Osteoblast (primary cell): ENCODE measurements at regions not wholly inside any gene's neighbourhood (a gene's known extent, or its start where the extent isn't known, plus 50 kb on each side); places are given as distances from the start of the nearest gene placed in this dataset.

Experiments
- DNase-seq: peaks from one replicate; pipeline ENCODE4 v3.0.0; 2011; ENCODE audit warnings: low spot score, mixed read lengths; ENCODE audit not compliant: insufficient read length; ENCODE audit errors: missing footprints
- H2AFZ ChIP-seq: 2 replicates; pipeline ENCODE4 v1.6.0; 2011; ENCODE audit warnings: mild to moderate bottlenecking, low read length
- H3K27ac ChIP-seq: 2 replicates; pipeline ENCODE4 v1.5.1; 2011; ENCODE audit warnings: mild to moderate bottlenecking, low read depth, low read length, moderate library complexity
- H3K27me3 ChIP-seq: 2 replicates; pipeline ENCODE4 v1.6.0; 2012; ENCODE audit warnings: mild to moderate bottlenecking, control low read depth, inconsistent platforms, low read length, moderate library complexity; ENCODE audit not compliant: insufficient read depth
- H3K36me3 ChIP-seq: 2 replicates; pipeline ENCODE4 v1.5.1; 2011; ENCODE audit warnings: mild to moderate bottlenecking, low read length, control low read depth, moderate library complexity; ENCODE audit not compliant: insufficient read depth
- H3K4me1 ChIP-seq: 2 replicates; pipeline ENCODE4 v1.5.1; 2011; ENCODE audit warnings: mild to moderate bottlenecking, low read length, control low read depth, moderate library complexity; ENCODE audit not compliant: insufficient read depth
- H3K4me2 ChIP-seq: 2 replicates; pipeline ENCODE4 v1.6.0; 2011; ENCODE audit warnings: mild to moderate bottlenecking, low read length; ENCODE audit not compliant: insufficient read depth
- H3K4me3 ChIP-seq: fragments of 200-600 bp; sonication (generic); 3 replicates; pipeline ENCODE4 v1.5.1; 2012; ENCODE audit warnings: mild to moderate bottlenecking, low read length, inconsistent platforms; ENCODE audit not compliant: insufficient read depth
- H3K79me2 ChIP-seq: 2 replicates; pipeline ENCODE4 v1.6.0; 2012; ENCODE audit warnings: mild to moderate bottlenecking, low read length, control low read depth, inconsistent platforms; ENCODE audit not compliant: insufficient read depth
- H3K9me3 ChIP-seq: 2 replicates; pipeline ENCODE4 v1.5.1; 2011; ENCODE audit warnings: low read depth, low read length, control low read depth
- H4K20me1 ChIP-seq: 2 replicates; pipeline ENCODE4 v1.6.0; 2012; ENCODE audit warnings: mild to moderate bottlenecking, low read length, control low read depth; ENCODE audit not compliant: insufficient read depth
- CTCF ChIP-seq: IDR thresholded peaks from 2 replicates; pipeline ENCODE4 v1.5.1; 2011; ENCODE audit warnings: mild to moderate bottlenecking, low read depth, low read length, moderate library complexity; ENCODE audit errors: extremely low read depth

GRCh38 chr16:8094696-8095095 is 495.6 kb downstream of the TMEM114 start:
- no peak overlapping the region for H3K4me3 ChIP-seq
- no peaks in the 10 kb centered on the region for H3K9me3 ChIP-seq
- no peaks in the 10 kb centered on the region for H3K27me3 ChIP-seq
- no peaks in the 10 kb centered on the region for H3K4me1 ChIP-seq
- H4K20me1 ChIP-seq = no peaks in the 10 kb centered on the region
- DNase-seq = no peak
- no peaks in the 10 kb centered on the region for H3K36me3 ChIP-seq
- no peak overlapping the region for H2AFZ ChIP-seq
- no peak overlapping the region for H3K27ac ChIP-seq
- no peaks in the 10 kb centered on the region for H3K79me2 ChIP-seq
- H3K4me2 ChIP-seq = no peak overlapping the region
- no peak for TF ChIP-seq CTCF

DNA sequence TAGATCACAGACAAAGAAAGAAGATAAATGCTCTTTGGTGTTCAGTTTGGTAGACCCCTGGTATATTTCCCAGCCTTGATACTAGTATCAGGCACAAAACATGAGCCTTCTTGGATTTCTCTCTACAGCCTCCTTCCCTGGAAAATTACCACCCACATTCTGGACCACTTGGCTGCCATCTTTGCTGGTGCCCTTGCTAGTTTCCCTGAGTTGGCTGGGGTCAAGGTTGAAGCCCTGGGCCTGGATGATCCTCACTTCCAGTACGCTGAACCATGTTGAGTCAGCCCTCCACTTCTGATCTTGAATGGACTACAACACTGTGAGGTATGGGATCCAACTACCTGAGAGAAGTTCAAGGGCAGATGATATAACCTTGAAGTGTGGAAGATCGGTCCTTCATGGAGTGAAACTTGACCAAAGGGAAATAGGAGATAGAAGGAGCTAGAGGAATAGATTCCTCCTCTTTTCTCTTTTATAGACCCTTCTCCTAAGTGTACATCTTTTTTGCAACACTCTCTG is 501.4 kb downstream of the TMEM114 start:
- H4K20me1 ChIP-seq = no peaks in the 10 kb centered on the region
- H2AFZ ChIP-seq = no peak overlapping the region
- H3K4me1 ChIP-seq = no peaks in the 10 kb centered on the region
- TF ChIP-seq CTCF = no peak
- no peak overlapping the region for H3K4me3 ChIP-seq
- no peak overlapping the region for H3K4me2 ChIP-seq
- H3K27ac ChIP-seq = no peak overlapping the region
- no peaks in the 10 kb centered on the region for H3K79me2 ChIP-seq
- no peaks in the 10 kb centered on the region for H3K36me3 ChIP-seq
- H3K27me3 ChIP-seq = no peaks in the 10 kb centered on the region
- H3K9me3 ChIP-seq = no peaks in the 10 kb centered on the region
- no peak for DNase-seq

DNA sequence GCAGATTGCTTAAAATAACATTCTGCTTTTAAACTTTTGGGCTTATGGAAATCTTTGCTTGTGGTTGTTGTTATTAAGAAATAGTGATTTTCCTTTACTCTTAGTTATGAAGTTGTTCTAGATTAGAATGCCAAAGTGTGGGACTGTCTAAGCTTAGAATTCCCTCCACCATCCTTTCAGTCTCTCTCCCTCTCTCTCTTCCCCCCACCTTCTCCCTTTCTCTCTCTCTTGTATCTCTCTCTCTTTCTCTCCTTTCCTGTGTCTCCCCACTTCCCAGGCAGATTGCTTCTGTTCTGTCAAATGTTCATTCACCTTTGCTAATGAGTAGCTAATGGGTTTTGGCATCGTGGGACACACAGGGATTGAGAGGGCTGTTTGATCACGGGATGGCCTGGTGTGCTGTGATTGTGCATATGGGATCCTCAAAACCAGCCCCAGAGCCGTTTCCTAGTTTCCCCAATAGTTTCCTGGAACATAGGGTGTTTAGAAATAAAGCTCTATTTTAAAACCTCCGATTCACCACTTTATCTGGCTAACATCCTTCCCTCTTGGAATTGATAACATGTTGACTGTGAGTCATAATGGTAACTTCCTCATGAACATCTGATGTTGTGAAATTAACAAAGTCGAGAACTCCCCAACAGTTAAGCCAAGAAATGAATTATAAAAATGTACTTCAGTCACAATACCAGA is 502.6 kb downstream of the TMEM114 start:
- Histone ChIP-seq H3K4me3 (no peak overlapping the region), H3K4me2 (no peak overlapping the region), H4K20me1 (no peaks in the 10 kb centered on the region), H3K27me3 (no peaks in the 10 kb centered on the region), H3K9me3 (no peaks in the 10 kb centered on the region), H2AFZ (no peak overlapping the region), H3K36me3 (no peaks in the 10 kb centered on the region), H3K27ac (no peak overlapping the region), H3K79me2 (no peaks in the 10 kb centered on the region), H3K4me1 (no peaks in the 10 kb centered on the region)
- no peak for TF ChIP-seq CTCF
- no peak for DNase-seq

GRCh38 chr16:8087146-8087545 is 503.2 kb downstream of the TMEM114 start:
- no peaks in the 10 kb centered on the region for H3K27me3 ChIP-seq
- DNase-seq = no peak
- no peak overlapping the region for H3K4me2 ChIP-seq
- no peaks in the 10 kb centered on the region for H3K4me1 ChIP-seq
- no peaks in the 10 kb centered on the region for H4K20me1 ChIP-seq
- H3K27ac ChIP-seq = no peak overlapping the region
- H2AFZ ChIP-seq = no peak overlapping the region
- H3K4me3 ChIP-seq = no peak overlapping the region
- no peak for TF ChIP-seq CTCF
- no peaks in the 10 kb centered on the region for H3K79me2 ChIP-seq
- no peaks in the 10 kb centered on the region for H3K9me3 ChIP-seq
- no peaks in the 10 kb centered on the region for H3K36me3 ChIP-seq
